Astrocyte of the cerebellum (primary cell): ENCODE measurements at regions not wholly inside any gene's neighbourhood (a gene's known extent, or its start where the extent isn't known, plus 50 kb on each side); places are given as distances from the start of the nearest gene placed in this dataset.

Source experiments
- DNase-seq: peaks from one replicate; pipeline ENCODE4 v3.0.0-alpha.2; 2011; ENCODE audit warnings: low read depth
- H3K4me3 ChIP-seq: 2 replicates; pipeline ENCODE4 v1.5.1; 2011; ENCODE audit warnings: mild to moderate bottlenecking, low read depth, low read length, moderate library complexity
- CTCF ChIP-seq: IDR thresholded peaks from 2 replicates; pipeline ENCODE4 v1.5.1; 2012; ENCODE audit warnings: low read length, low read depth, moderate library complexity, mild to moderate bottlenecking; ENCODE audit errors: missing control alignments
- in situ Hi-C: cut with HindIII; loops from 2 replicates; pipeline ENCODE4 v1.10.0; 2017; ENCODE audit warnings: low sequenced_read_pairs

- DNase-seq, result no peak
- no peak overlapping the region for H3K4me3 ChIP-seq
- in situ Hi-C loops, result no loop called here
- TF ChIP-seq CTCF, result no peak
Observed at GRCh38 chr18:28791101-28791500, 614.2 kb upstream of the CDH2 start.

GRCh38 chr18:28789502-28789901 is 612.6 kb upstream of the CDH2 start:
- TF ChIP-seq CTCF, result no peak
- DNase-seq, result no peak
- H3K4me3 ChIP-seq, result no peak overlapping the region
- in situ Hi-C loops, result no loop called here

- no peak for TF ChIP-seq CTCF
- in situ Hi-C loops, result no loop called here
- H3K4me3 ChIP-seq, result no peak overlapping the region
- no peak for DNase-seq
Observed at GRCh38 chr18:28786926-28787325, 610.0 kb upstream of the CDH2 start.

GRCh38 chr18:28781616-28782362 is 604.9 kb upstream of the CDH2 start:
- no peak overlapping the region for H3K4me3 ChIP-seq
- in situ Hi-C loops, result no loop called here
- no peak for TF ChIP-seq CTCF
- DNase-seq, result no peak

GRCh38 chr18:28778706-28779105 is 601.8 kb upstream of the CDH2 start:
- no peak for TF ChIP-seq CTCF
- no peak for DNase-seq
- in situ Hi-C loops, result no loop called here
- no peak overlapping the region for H3K4me3 ChIP-seq

- no peak for DNase-seq
- TF ChIP-seq CTCF, result no peak
- H3K4me3 ChIP-seq, result no peak overlapping the region
- in situ Hi-C loops, result no loop called here
Observed at GRCh38 chr18:28777756-28778155, 600.8 kb upstream of the CDH2 start.
